Smooth muscle cell (in vitro differentiated cells): ENCODE measurements at regions not wholly inside any gene's neighbourhood (a gene's known extent, or its start where the extent isn't known, plus 50 kb on each side); places are given as distances from the start of the nearest gene placed in this dataset.

Experiments
- DNase-seq: peaks from one replicate; lab custom pipeline; 2025; ENCODE audit not compliant: unreplicated experiment; lab: John Stamatoyannopoulos, UW
- H2AFZ ChIP-seq: fragments of 200-600 bp; sonication (generic); 2 replicates; pipeline ENCODE4 v1.6.0; 2016; ENCODE audit warnings: antibody characterized with exemption, low read depth, mild to moderate bottlenecking
- H3F3A ChIP-seq: fragments of 200-600 bp; sonication (generic); 2 replicates; pipeline ENCODE4 v1.6.0; 2017; ENCODE audit warnings: antibody characterized with exemption, low read depth
- H3K27ac ChIP-seq: fragments of 200-600 bp; sonication (generic); 2 replicates; pipeline ENCODE4 v1.5.1; 2016; ENCODE audit warnings: low read depth, mild to moderate bottlenecking
- H3K27me3 ChIP-seq: fragments of 200-600 bp; sonication (generic); 2 replicates; pipeline ENCODE4 v1.6.1; 2016; ENCODE audit warnings: low read depth, mild to moderate bottlenecking
- H3K36me3 ChIP-seq: fragments of 200-600 bp; sonication (generic); 2 replicates; pipeline ENCODE4 v1.5.1; 2016; ENCODE audit warnings: low read depth
- H3K4me1 ChIP-seq: fragments of 200-600 bp; sonication (generic); 2 replicates; pipeline ENCODE4 v1.5.1; 2016; ENCODE audit warnings: low read depth
- H3K4me2 ChIP-seq: fragments of 200-600 bp; sonication (generic); 2 replicates; pipeline ENCODE4 v1.6.0; 2016; ENCODE audit warnings: mild to moderate bottlenecking
- H3K4me3 ChIP-seq: fragments of 200-600 bp; sonication (generic); 2 replicates; pipeline ENCODE4 v1.5.1; 2016; ENCODE audit warnings: mild to moderate bottlenecking
- H3K79me2 ChIP-seq: fragments of 200-600 bp; sonication (generic); 2 replicates; pipeline ENCODE4 v1.6.0; 2016; ENCODE audit warnings: low read depth, mild to moderate bottlenecking
- H3K9ac ChIP-seq: fragments of 200-600 bp; sonication (generic); 2 replicates; pipeline ENCODE4 v1.6.0; 2016; ENCODE audit warnings: low read depth
- H3K9me3 ChIP-seq: fragments of 200-600 bp; sonication (generic); replicated peaks from 2 replicates; pipeline ENCODE4 v1.5.1; 2016; ENCODE audit warnings: low read depth
- H4K20me1 ChIP-seq: fragments of 200-600 bp; sonication (generic); 2 replicates; pipeline ENCODE4 v1.6.0; 2016; ENCODE audit warnings: low read depth
- WGBS: methylation state at CpG from one replicate; pipeline ENCODE4 v1.1.7; 2016; ENCODE audit warnings: low lambda C conversion rate; 5-methylcytosine and 5-hydroxymethylcytosine counted together
- TF ChIP-seq, protein P1 (sequence below): fragments of 200-600 bp; sonication (generic); IDR thresholded peaks from 2 replicates; pipeline ENCODE4 v1.5.1; 2017; ENCODE audit warnings: borderline replicate concordance, mild to moderate bottlenecking, antibody characterized with exemption; ENCODE audit not compliant: insufficient read depth, poor library complexity, severe bottlenecking

DNA sequence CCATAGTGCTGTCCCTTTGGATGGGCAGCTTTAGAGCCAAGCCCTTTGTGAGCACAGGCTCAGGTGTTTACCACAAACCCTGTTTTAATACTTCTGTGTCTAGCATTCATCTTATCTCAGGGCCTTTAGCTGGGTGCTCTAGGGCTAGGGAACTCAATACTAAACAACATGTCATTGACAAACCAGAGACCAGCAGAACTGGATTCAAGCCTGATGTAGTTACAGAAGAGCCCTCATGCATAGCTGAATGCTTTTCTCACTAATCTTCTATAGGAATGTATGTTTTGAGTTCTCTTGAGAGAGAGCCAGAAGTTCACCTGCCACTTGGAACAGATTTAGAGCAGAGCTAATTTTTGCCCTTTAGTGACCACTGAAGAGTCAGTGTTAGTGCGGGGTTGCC, 142.6 kb downstream of the DCK start:
- H3K27ac ChIP-seq, result no peak overlapping the region
- TF ChIP-seq, protein P1, sequence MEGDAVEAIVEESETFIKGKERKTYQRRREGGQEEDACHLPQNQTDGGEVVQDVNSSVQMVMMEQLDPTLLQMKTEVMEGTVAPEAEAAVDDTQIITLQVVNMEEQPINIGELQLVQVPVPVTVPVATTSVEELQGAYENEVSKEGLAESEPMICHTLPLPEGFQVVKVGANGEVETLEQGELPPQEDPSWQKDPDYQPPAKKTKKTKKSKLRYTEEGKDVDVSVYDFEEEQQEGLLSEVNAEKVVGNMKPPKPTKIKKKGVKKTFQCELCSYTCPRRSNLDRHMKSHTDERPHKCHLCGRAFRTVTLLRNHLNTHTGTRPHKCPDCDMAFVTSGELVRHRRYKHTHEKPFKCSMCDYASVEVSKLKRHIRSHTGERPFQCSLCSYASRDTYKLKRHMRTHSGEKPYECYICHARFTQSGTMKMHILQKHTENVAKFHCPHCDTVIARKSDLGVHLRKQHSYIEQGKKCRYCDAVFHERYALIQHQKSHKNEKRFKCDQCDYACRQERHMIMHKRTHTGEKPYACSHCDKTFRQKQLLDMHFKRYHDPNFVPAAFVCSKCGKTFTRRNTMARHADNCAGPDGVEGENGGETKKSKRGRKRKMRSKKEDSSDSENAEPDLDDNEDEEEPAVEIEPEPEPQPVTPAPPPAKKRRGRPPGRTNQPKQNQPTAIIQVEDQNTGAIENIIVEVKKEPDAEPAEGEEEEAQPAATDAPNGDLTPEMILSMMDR, result no peak
- no peak overlapping the region for H3K9ac ChIP-seq
- no peaks in the 10 kb centered on the region for H3K9me3 ChIP-seq
- WGBS, result 100% methylated on average over 1 of the region's 1 CpG
- no peak overlapping the region for H3K4me2 ChIP-seq
- DNase-seq, result no peak
- H3F3A ChIP-seq, result no peaks in the 10 kb centered on the region
- H3K36me3 ChIP-seq, result no peaks in the 10 kb centered on the region
- H3K79me2 ChIP-seq, result no peaks in the 10 kb centered on the region
- H4K20me1 ChIP-seq, result no peaks in the 10 kb centered on the region
- H3K27me3 ChIP-seq, result no peaks in the 10 kb centered on the region
- H3K4me3 ChIP-seq, result no peak overlapping the region
- H3K4me1 ChIP-seq, result peaks cover 10% of the 10 kb centered on the region
- no peak overlapping the region for H2AFZ ChIP-seq

DNA sequence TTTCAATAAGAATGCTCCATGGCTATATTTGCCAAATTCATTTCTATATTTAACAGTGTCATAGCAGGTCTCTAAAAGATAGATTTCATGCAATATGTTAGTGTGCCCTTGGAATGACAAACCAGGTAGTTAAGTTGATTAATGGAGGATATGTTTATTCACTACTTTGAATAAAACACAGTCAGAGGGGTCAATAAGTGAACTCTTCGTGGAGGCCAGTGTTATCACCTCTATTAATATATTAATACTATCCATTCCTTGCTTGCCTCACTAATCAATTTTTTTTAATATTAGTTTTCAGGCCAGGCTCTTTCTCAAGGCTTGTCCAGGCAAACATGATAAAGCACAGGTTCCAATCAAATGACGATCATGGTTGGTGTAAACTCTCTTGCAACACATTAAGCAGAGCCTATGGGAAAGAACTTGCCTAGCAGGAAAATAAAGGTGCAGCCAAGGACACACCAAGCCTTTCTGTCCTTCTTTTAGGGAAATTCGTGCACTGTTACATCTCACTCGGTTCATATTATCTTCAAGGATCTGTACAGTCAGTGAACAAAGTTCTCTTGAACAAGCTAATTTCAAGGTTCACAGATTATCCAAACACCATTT, 144.7 kb downstream of the DCK start:
- no peak overlapping the region for H3K27ac ChIP-seq
- no peaks in the 10 kb centered on the region for H3K9me3 ChIP-seq
- TF ChIP-seq, protein P1, result no peak
- H3K9ac ChIP-seq, result no peak overlapping the region
- no peak for DNase-seq
- no peak overlapping the region for H2AFZ ChIP-seq
- no peaks in the 10 kb centered on the region for H3K79me2 ChIP-seq
- H3K4me1 ChIP-seq, result no peaks in the 10 kb centered on the region
- no peak overlapping the region for H3K4me2 ChIP-seq
- WGBS, result 84% methylated on average over 4 of the region's 4 CpGs
- H4K20me1 ChIP-seq, result no peaks in the 10 kb centered on the region
- H3F3A ChIP-seq, result no peaks in the 10 kb centered on the region
- H3K36me3 ChIP-seq, result no peaks in the 10 kb centered on the region
- no peaks in the 10 kb centered on the region for H3K27me3 ChIP-seq
- H3K4me3 ChIP-seq, result no peak overlapping the region

DNA sequence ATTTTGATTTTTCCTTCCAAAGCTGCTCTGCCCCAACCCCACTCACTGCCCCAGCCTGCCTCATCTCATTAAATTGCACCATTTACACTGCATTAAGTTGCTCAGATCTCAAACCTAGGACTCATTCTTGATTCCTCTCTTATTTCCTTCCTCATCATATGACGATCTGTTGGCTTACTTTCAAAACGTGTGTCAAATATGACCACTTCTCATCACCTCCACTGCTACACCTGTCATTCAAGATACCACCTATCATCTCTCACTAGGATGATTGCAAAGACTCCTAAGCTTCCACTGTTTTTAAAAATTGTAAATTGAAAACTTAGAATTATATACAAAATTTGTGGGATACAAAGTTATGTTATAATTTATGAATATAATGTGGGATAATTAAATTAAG, 147.1 kb downstream of the DCK start:
- no peak for DNase-seq
- Histone ChIP-seq H3K4me2 (no peak overlapping the region), H3K27ac (no peak overlapping the region), H3K4me1 (no peaks in the 10 kb centered on the region), H3K79me2 (no peaks in the 10 kb centered on the region), H2AFZ (no peak overlapping the region), H3K9me3 (no peaks in the 10 kb centered on the region), H3K36me3 (no peaks in the 10 kb centered on the region), H3K9ac (no peak overlapping the region), H3F3A (no peaks in the 10 kb centered on the region), H3K27me3 (no peaks in the 10 kb centered on the region), H4K20me1 (no peaks in the 10 kb centered on the region), H3K4me3 (no peak overlapping the region)
- TF ChIP-seq, protein P1, result no peak
- 88% methylated on average over 2 of the region's 2 CpGs for WGBS

DNA sequence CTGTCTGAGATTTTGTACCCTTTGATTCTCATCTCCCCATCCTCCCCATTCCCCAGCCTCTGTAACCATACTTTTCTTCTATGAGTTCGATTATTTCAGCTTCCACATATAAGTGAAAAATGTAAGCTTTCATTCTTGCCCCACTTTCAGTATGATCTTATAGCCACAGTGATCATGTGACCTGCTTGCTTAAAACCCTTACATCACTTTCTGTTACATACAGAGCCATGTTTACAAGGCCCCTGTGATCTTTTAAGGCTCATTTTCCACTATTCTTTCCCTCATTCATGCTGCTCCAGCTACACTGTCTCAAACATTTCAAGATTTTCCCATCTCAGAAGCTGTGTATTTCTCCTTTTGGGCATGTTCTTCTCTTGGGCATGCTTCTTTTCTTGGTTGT, 147.7 kb downstream of the DCK start:
- no peaks in the 10 kb centered on the region for H4K20me1 ChIP-seq
- no peak overlapping the region for H3K4me3 ChIP-seq
- no peak overlapping the region for H3K9ac ChIP-seq
- 80% methylated on average over 1 of the region's 1 CpG for WGBS
- H3K27ac ChIP-seq, result no peak overlapping the region
- H3K27me3 ChIP-seq, result no peaks in the 10 kb centered on the region
- no peaks in the 10 kb centered on the region for H3K4me1 ChIP-seq
- H3K36me3 ChIP-seq, result no peaks in the 10 kb centered on the region
- TF ChIP-seq, protein P1, result no peak
- no peak overlapping the region for H2AFZ ChIP-seq
- H3K4me2 ChIP-seq, result no peak overlapping the region
- H3K79me2 ChIP-seq, result no peaks in the 10 kb centered on the region
- no peaks in the 10 kb centered on the region for H3K9me3 ChIP-seq
- no peak for DNase-seq
- H3F3A ChIP-seq, result no peaks in the 10 kb centered on the region
